H1 (cell line): ENCODE measurements at regions not wholly inside any gene's neighbourhood (a gene's known extent, or its start where the extent isn't known, plus 50 kb on each side); places are given as distances from the start of the nearest gene placed in this dataset.

ENCODE experiments used
- CTCF ChIA-PET: fragments of 300-600 bp; sonication (Branson Sonifier 250); formaldehyde crosslinking; loops from one replicate; lab custom pipeline; 2021; ENCODE audit not compliant: partially characterized antibody; lab: Charles Lee
- POLR2A ChIA-PET: fragments of 300-600 bp; sonication (Branson Sonifier 250); formaldehyde crosslinking; loops from one replicate; lab custom pipeline; 2021; ENCODE audit warnings: inconsistent platforms; ENCODE audit not compliant: partially characterized antibody; lab: Charles Lee
- DNase-seq, 2 experiments: peaks; one replicate each; pipeline versions ENCODE4 v3.0.0 to v3.0.0-alpha.2; 2010 to 2022; ENCODE audit warnings: low spot score in 2 of 2, low read depth in 1 of 2, mixed read lengths in 1 of 2
- FAIRE-seq: peaks from 2 replicates; lab custom pipeline; 2011; peaks lifted over from hg19 to GRCh38; lab: Jason Lieb, UNC
- H2AFZ ChIP-seq: 2 replicates; pipeline ENCODE4 v1.8.1; 2012; ENCODE audit warnings: low read length, inconsistent platforms
- H2AK5ac ChIP-seq: 2 replicates; pipeline ENCODE4 v1.6.1; 2013; ENCODE audit warnings: low read depth, low read length
- H2BK120ac ChIP-seq: replicated peaks from 2 replicates; pipeline ENCODE3; 2013; ENCODE audit warnings: low read depth, low read length, inconsistent platforms
- H2BK12ac ChIP-seq: 2 replicates; pipeline ENCODE4 v1.6.1; 2013; ENCODE audit warnings: low read depth, low read length
- H2BK15ac ChIP-seq: 2 replicates; pipeline ENCODE4 v1.6.1; 2013; ENCODE audit warnings: low read length
- H2BK20ac ChIP-seq: 2 replicates; pipeline ENCODE4 v1.6.1; 2013; ENCODE audit warnings: low read length
- H2BK5ac ChIP-seq: 2 replicates; pipeline ENCODE4 v1.6.1; 2013; ENCODE audit warnings: low read depth, low read length
- H3K14ac ChIP-seq: 2 replicates; pipeline ENCODE4 v1.6.1; 2013; ENCODE audit warnings: inconsistent platforms; ENCODE audit not compliant: insufficient read length
- H3K18ac ChIP-seq: 2 replicates; pipeline ENCODE4 v1.6.1; 2013; ENCODE audit warnings: low read length; ENCODE audit errors: extremely low read depth
- H3K23ac ChIP-seq: 2 replicates; pipeline ENCODE4 v1.6.1; 2013; ENCODE audit warnings: inconsistent platforms; ENCODE audit not compliant: insufficient read length
- H3K23me2 ChIP-seq: 2 replicates; pipeline ENCODE4 v1.6.1; 2013; ENCODE audit warnings: low read depth, low read length
- H3K27ac ChIP-seq: 2 replicates; pipeline ENCODE4 v1.6.1; 2011; ENCODE audit warnings: low read depth, low read length, inconsistent platforms
- H3K27me3 ChIP-seq, 4 experiments: replicated peaks in 1 of 4; 1 replicate in 1 of 4; 2 replicates in 3 of 4; pipeline versions ENCODE4 v1.6.1 to v1.8.1; 2011 to 2013; ENCODE audit warnings: low read length in 3 of 4, mild to moderate bottlenecking in 3 of 4, inconsistent platforms in 2 of 4, mixed read lengths in 2 of 4, moderate library complexity in 1 of 4; ENCODE audit not compliant: control insufficient read depth in 3 of 4, insufficient read depth in 3 of 4; ENCODE audit errors: extremely low read depth in 1 of 4
- H3K36me3 ChIP-seq, 4 experiments: 2 replicates each; pipeline versions ENCODE4 v1.6.1 to v1.8.1; 2011 to 2013; ENCODE audit warnings: mild to moderate bottlenecking in 4 of 4, low read length in 3 of 4, moderate library complexity in 2 of 4, control low read depth in 1 of 4, inconsistent platforms in 1 of 4; ENCODE audit not compliant: insufficient read depth in 4 of 4, control insufficient read depth in 2 of 4
- H3K4ac ChIP-seq: replicated peaks from 2 replicates; pipeline ENCODE3; 2013; ENCODE audit warnings: low read length, low read depth, mixed read lengths, inconsistent platforms; ENCODE audit not compliant: insufficient read length
- H3K4me1 ChIP-seq, 4 experiments: replicated peaks in 1 of 4; 1 replicate in 1 of 4; 2 replicates in 3 of 4; pipeline versions ENCODE4 v1.6.1 to v1.8.1; 2011 to 2013; ENCODE audit warnings: low read length in 3 of 4, inconsistent platforms in 2 of 4, mixed read lengths in 1 of 4; ENCODE audit not compliant: insufficient read depth in 4 of 4, control insufficient read depth in 3 of 4
- H3K4me2 ChIP-seq, 2 experiments: 2 replicates each; pipeline versions ENCODE4 v1.6.1 to v1.8.1; 2011 to 2013; ENCODE audit warnings: low read depth in 2 of 2, low read length in 2 of 2, control low read depth in 1 of 2, inconsistent platforms in 1 of 2, mild to moderate bottlenecking in 1 of 2; ENCODE audit not compliant: insufficient read depth in 1 of 2
- H3K4me3 ChIP-seq, 4 experiments: fragments of 200-600, 300-600 bp in 1 of 4; sonication (generic), shearing (Covaris generic), sonication (Bioruptor Twin) in 1 of 4; 2 replicates each; pipeline versions ENCODE4 v1.5.1 to v1.8.1; 2011 to 2016; ENCODE audit warnings: low read length in 4 of 4, low read depth in 3 of 4, control low read depth in 2 of 4, inconsistent platforms in 2 of 4, mild to moderate bottlenecking in 2 of 4, mixed read lengths in 1 of 4, moderate library complexity in 1 of 4; ENCODE audit not compliant: insufficient read depth in 2 of 4; ENCODE audit errors: extremely low read depth in 1 of 4
- H3K56ac ChIP-seq: replicated peaks from 2 replicates; pipeline ENCODE3; 2013; ENCODE audit warnings: low read depth, mild to moderate bottlenecking, mixed read lengths, low read length, inconsistent platforms; ENCODE audit not compliant: insufficient read length
- H3K79me1 ChIP-seq: 2 replicates; pipeline ENCODE4 v1.6.1; 2013; ENCODE audit warnings: low read depth, low read length, control low read depth
- H3K79me2 ChIP-seq, 2 experiments: 2 replicates each; pipeline versions ENCODE4 v1.6.1 to v1.8.1; 2012 to 2013; ENCODE audit warnings: low read length in 2 of 2, mild to moderate bottlenecking in 2 of 2, inconsistent platforms in 1 of 2; ENCODE audit not compliant: insufficient read depth in 2 of 2, control insufficient read depth in 1 of 2
- H3K9ac ChIP-seq, 4 experiments: replicated peaks in 1 of 4; 1 replicate in 1 of 4; 2 replicates in 3 of 4; pipeline versions ENCODE4 v1.6.1 to v1.8.1; 2011 to 2013; ENCODE audit warnings: low read depth in 3 of 4, low read length in 3 of 4, control low read depth in 2 of 4, mild to moderate bottlenecking in 2 of 4, moderate library complexity in 2 of 4, inconsistent platforms in 1 of 4; ENCODE audit errors: extremely low read depth in 1 of 4
- H3K9me3 ChIP-seq, 2 experiments: 2 replicates each; pipeline versions ENCODE4 v1.6.1 to v1.8.1; 2012 to 2013; ENCODE audit warnings: mild to moderate bottlenecking in 2 of 2, moderate library complexity in 2 of 2, control low read depth in 1 of 2, inconsistent platforms in 1 of 2, low read depth in 1 of 2, low read length in 1 of 2, mixed read lengths in 1 of 2; ENCODE audit not compliant: insufficient read depth in 2 of 2
- H4K20me1 ChIP-seq, 2 experiments: replicated peaks in 1 of 2; 2 replicates each; pipeline versions ENCODE3 to v1.8.1; 2011 to 2013; ENCODE audit warnings: inconsistent platforms in 2 of 2, low read length in 2 of 2, mild to moderate bottlenecking in 1 of 2; ENCODE audit not compliant: insufficient read depth in 2 of 2, control insufficient read depth in 1 of 2
- H4K5ac ChIP-seq: 2 replicates; pipeline ENCODE4 v1.6.1; 2013; ENCODE audit warnings: low read length, low read depth, mixed read lengths, inconsistent platforms; ENCODE audit not compliant: insufficient read length
- H4K8ac ChIP-seq: 2 replicates; pipeline ENCODE4 v1.8.0; 2013; ENCODE audit warnings: mild to moderate bottlenecking, moderate library complexity, low read length, inconsistent platforms; ENCODE audit not compliant: insufficient read depth; ENCODE audit errors: extremely low read depth
- H4K91ac ChIP-seq: replicated peaks from 2 replicates; pipeline ENCODE3; 2013; ENCODE audit warnings: low read length, mixed read lengths, inconsistent platforms; ENCODE audit not compliant: insufficient read length
- ASH2L ChIP-seq: fragments of 200-600, 300-600 bp; sonication (generic); IDR thresholded peaks from one replicate; pipeline ENCODE4 v1.7.1; 2017; ENCODE audit warnings: low read length
- EP300 ChIP-seq, 2 experiments: IDR thresholded peaks; 1 replicate in 1 of 2; 2 replicates in 1 of 2; pipeline ENCODE4 v1.6.1; 2011 to 2012; ENCODE audit warnings: low read depth in 2 of 2, low read length in 2 of 2, mild to moderate bottlenecking in 2 of 2, borderline replicate concordance in 1 of 2, inconsistent platforms in 1 of 2, moderate library complexity in 1 of 2
- KDM1A ChIP-seq: fragments of 200-600, 300-600 bp; sonication (generic); IDR thresholded peaks from 2 replicates; pipeline ENCODE4 v1.7.1; 2016; ENCODE audit warnings: mild to moderate bottlenecking, low read length, borderline replicate concordance
- KDM4A ChIP-seq: IDR thresholded peaks from one replicate; pipeline ENCODE4 v1.7.1; 2012; ENCODE audit warnings: low read depth, mild to moderate bottlenecking, moderate library complexity, low read length, inconsistent platforms; ENCODE audit not compliant: severe bottlenecking
- RAD21 ChIP-seq, 2 experiments: IDR thresholded peaks in 1 of 2; conservative IDR thresholded peaks in 1 of 2; 2 replicates each; pipeline ENCODE4 v1.6.1; 2011; ENCODE audit warnings: low read depth in 2 of 2, low read length in 2 of 2, improper control_type of control experiment in 1 of 2, inconsistent platforms in 1 of 2, mild to moderate bottlenecking in 1 of 2, moderate library complexity in 1 of 2
- RNF2 ChIP-seq: fragments of 200-900, 300-1000 bp; sonication (generic); IDR thresholded peaks from 2 replicates; pipeline ENCODE4 v1.7.1; 2016; ENCODE audit warnings: borderline replicate concordance, low read depth, mild to moderate bottlenecking, antibody characterized with exemption, low read length; ENCODE audit not compliant: poor library complexity, severe bottlenecking; ENCODE audit errors: missing control alignments
- YY1 ChIP-seq: IDR thresholded peaks from 2 replicates; pipeline ENCODE4 v1.6.1; 2011; ENCODE audit warnings: low read depth, mild to moderate bottlenecking, low read length
- WGBS, 2 experiments: shearing (Covaris generic) in 1 of 2; methylation state at CpG; one replicate each; pipeline versions ENCODE4 v1.1.6 to v1.1.7; 2013 to 2015; ENCODE audit warnings: low lambda C conversion rate in 2 of 2, mixed read lengths in 2 of 2, inconsistent platforms in 1 of 2, low coverage in 1 of 2, missing lambda C conversion rate in 1 of 2; ENCODE audit not compliant: insufficient replicate concordance in 2 of 2, insufficient coverage in 1 of 2, insufficient read length in 1 of 2; ENCODE audit errors: extremely low coverage in 1 of 2, missing lambda C conversion rate in 1 of 2; 5-methylcytosine and 5-hydroxymethylcytosine counted together

DNA sequence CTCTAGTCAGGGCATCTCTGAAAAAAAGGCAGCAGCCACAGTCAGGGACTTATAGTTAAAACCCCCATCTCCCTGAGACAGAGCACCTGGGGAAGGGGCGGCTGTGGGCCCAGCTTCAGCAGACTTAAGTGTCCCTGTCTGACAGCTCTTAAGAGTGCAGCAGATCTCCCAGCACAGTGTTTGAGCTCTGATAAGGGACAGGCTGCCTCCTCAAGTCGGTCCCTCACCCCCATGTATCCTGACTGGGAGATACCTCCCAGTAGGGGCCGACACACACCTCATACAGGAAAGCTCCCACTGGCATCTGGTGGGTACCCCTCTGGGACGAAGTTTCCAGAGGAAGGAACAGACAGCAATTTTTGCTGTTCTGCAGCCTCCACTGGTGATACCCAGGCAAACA lies 129.0 kb downstream of the ANXA5 start:
- no peak overlapping the region for H4K5ac ChIP-seq
- no peak overlapping the region for H3K18ac ChIP-seq
- H3K4me2 ChIP-seq = no peak overlapping the region
- DNase-seq (no peak), FAIRE-seq (no peak)
- H3K4me1 ChIP-seq = peaks cover 0 to 2% (median 0%) of the 10 kb centered on the region in 4 experiments; a peak in 1 of 7 replicates
- no peak overlapping the region for H3K27ac ChIP-seq
- no peak overlapping the region for H3K56ac ChIP-seq
- H4K8ac ChIP-seq = no peak overlapping the region
- 0 out of 2 replicates have a peak overlapping the region, but pooled peaks have one; percentile 82 for H2AFZ ChIP-seq
- no peaks in the 10 kb centered on the region for H3K79me2 ChIP-seq
- H3K14ac ChIP-seq = no peak overlapping the region
- no peak overlapping the region for H3K4me3 ChIP-seq
- no peak overlapping the region for H3K9ac ChIP-seq
- H2BK5ac ChIP-seq = no peak overlapping the region
- no peaks in the 10 kb centered on the region for H3K27me3 ChIP-seq
- H2BK120ac ChIP-seq = no peak overlapping the region
- H3K36me3 ChIP-seq = no peaks in the 10 kb centered on the region
- H2BK15ac ChIP-seq = no peak overlapping the region
- H2BK12ac ChIP-seq = no peak overlapping the region
- TF ChIP-seq EP300 (IDR thresholded peaks at IDR 0.05; ENCODE audit: borderline replicate concordance in 1 of 2, low read depth in 2 of 2, low read length in 2 of 2) = no peak
- TF ChIP-seq ASH2L = no peak
- TF ChIP-seq RAD21 (IDR thresholded peaks at IDR 0.05 in 1 of 2, conservative IDR thresholded peaks at IDR 0.05 in 1 of 2; ENCODE audit: low read depth in 2 of 2, low read length in 2 of 2) = no peak
- no peak for TF ChIP-seq RNF2
- TF ChIP-seq YY1 = no peak
- no peak for TF ChIP-seq KDM1A
- no peak for TF ChIP-seq KDM4A
- no peak overlapping the region for H2BK20ac ChIP-seq
- no peak overlapping the region for H3K23ac ChIP-seq
- no peak overlapping the region for H3K4ac ChIP-seq
- no peak overlapping the region for H4K91ac ChIP-seq
- no peaks in the 10 kb centered on the region for H3K79me1 ChIP-seq
- ChIA-PET POLR2A (no interaction called here), CTCF (no interaction called here)
- 84% methylated on average over 4 of the region's 4 CpGs; no CpG with 5 or more reads in 1 of the 2 experiments for WGBS, 2 experiments
- no peaks in the 10 kb centered on the region for H3K23me2 ChIP-seq
- H3K9me3 ChIP-seq = no peaks in the 10 kb centered on the region
- no peak overlapping the region for H2AK5ac ChIP-seq
- H4K20me1 ChIP-seq = no peaks in the 10 kb centered on the region
